NCI-H1436 (cell line): ENCODE measurements at regions not wholly inside any gene's neighbourhood (a gene's known extent, or its start where the extent isn't known, plus 50 kb on each side); places are given as distances from the start of the nearest gene placed in this dataset.

Experiments used
- DNase-seq: peaks from one replicate; lab custom pipeline; 2025; lab: John Stamatoyannopoulos, UW

- no peak for DNase-seq
Observed at GRCh38 chr12:114769634-114770033, 85.7 kb upstream of the TBX3 start.

GRCh38 chr12:114767906-114768722 is 84.1 kb upstream of the TBX3 start:
- DNase-seq = no peak

GRCh38 chr12:114767084-114767760 is 83.2 kb upstream of the TBX3 start:
- no peak for DNase-seq

GRCh38 chr12:114765960-114766691 is 82.2 kb upstream of the TBX3 start:
- DNase-seq = no peak

- peak; percentile 26 for DNase-seq
Observed at GRCh38 chr12:114764510-114764909, 80.5 kb upstream of the TBX3 start.

- DNase-seq = no peak
Observed at GRCh38 chr12:114762490-114763110, 78.6 kb upstream of the TBX3 start.

- DNase-seq = no peak
Observed at GRCh38 chr12:114760151-114760877, 76.3 kb upstream of the TBX3 start.

- no peak for DNase-seq
Observed at GRCh38 chr12:114759635-114760034, 75.7 kb upstream of the TBX3 start.

GRCh38 chr12:114757684-114758325 is 73.8 kb upstream of the TBX3 start:
- no peak for DNase-seq

- DNase-seq = no peak
Observed at GRCh38 chr12:114752217-114752616, 68.2 kb upstream of the TBX3 start.

- DNase-seq = no peak
Observed at GRCh38 chr12:114751712-114752111, 67.7 kb upstream of the TBX3 start.

- no peak for DNase-seq
Observed at GRCh38 chr12:114750917-114751316, 66.9 kb upstream of the TBX3 start.

GRCh38 chr12:114749065-114749464 is 65.1 kb upstream of the TBX3 start:
- DNase-seq = no peak

- no peak for DNase-seq
Observed at GRCh38 chr12:114747012-114747858, 63.3 kb upstream of the TBX3 start.

- DNase-seq = no peak
Observed at GRCh38 chr12:114746297-114747011, 62.5 kb upstream of the TBX3 start.

GRCh38 chr12:114744691-114745090 is 60.7 kb upstream of the TBX3 start:
- no peak for DNase-seq

- no peak for DNase-seq
Observed at GRCh38 chr12:114744285-114744684, 60.3 kb upstream of the TBX3 start.

- DNase-seq = no peak
Observed at GRCh38 chr12:114743799-114744198, 59.8 kb upstream of the TBX3 start.

GRCh38 chr12:114743289-114743688 is 59.3 kb upstream of the TBX3 start:
- DNase-seq = no peak

GRCh38 chr12:114742363-114742762 is 58.4 kb upstream of the TBX3 start:
- DNase-seq = no peak
